Fibroblast of villous mesenchyme (primary cell): ENCODE measurements at regions not wholly inside any gene's neighbourhood (a gene's known extent, or its start where the extent isn't known, plus 50 kb on each side); places are given as distances from the start of the nearest gene placed in this dataset.
"Not testable (repeated sequence)": the region's sequence is repeated elsewhere in the genome, so short reads cannot be mapped to it uniquely, and the experiment has no call there.

ENCODE experiments used
- DNase-seq: peaks from one replicate; pipeline ENCODE4 v3.0.0-alpha.2; 2010; ENCODE audit warnings: low read depth
- H3K4me3 ChIP-seq: 2 replicates; pipeline ENCODE4 v1.5.1; 2011; ENCODE audit warnings: low read depth, mild to moderate bottlenecking, low read length
- CTCF ChIP-seq: IDR thresholded peaks from 2 replicates; pipeline ENCODE4 v1.5.1; 2012; ENCODE audit warnings: low read depth, mild to moderate bottlenecking, low read length; ENCODE audit not compliant: insufficient read depth

GRCh38 chrX:144768540-144768939, 478.8 kb upstream of the SPANXN1 start:
- TF ChIP-seq CTCF = no peak
- no peak overlapping the region for H3K4me3 ChIP-seq
- DNase-seq = no peak

- DNase-seq, H3K4me3 ChIP-seq: not testable (repeated sequence)
Measured at GRCh38 chrX:144783528-144783927, 463.8 kb upstream of the SPANXN1 start.

- DNase-seq = no peak
- no peak overlapping the region for H3K4me3 ChIP-seq
- no peak for TF ChIP-seq CTCF
Measured at GRCh38 chrX:144790148-144790547, 457.2 kb upstream of the SPANXN1 start.

GRCh38 chrX:144791298-144791697, 456.0 kb upstream of the SPANXN1 start:
- no peak overlapping the region for H3K4me3 ChIP-seq
- DNase-seq = no peak
- no peak for TF ChIP-seq CTCF

- H3K4me3 ChIP-seq = no peak overlapping the region
- no peak for DNase-seq
- no peak for TF ChIP-seq CTCF
Measured at GRCh38 chrX:144798972-144799371, 448.3 kb upstream of the SPANXN1 start.

- no peak overlapping the region for H3K4me3 ChIP-seq
- DNase-seq = peak; percentile 44
- TF ChIP-seq CTCF = no peak
Measured at GRCh38 chrX:144801786-144802185, 445.5 kb upstream of the SPANXN1 start.

GRCh38 chrX:144809025-144809424, 438.3 kb upstream of the SPANXN1 start:
- DNase-seq = no peak
- TF ChIP-seq CTCF = no peak
- no peak overlapping the region for H3K4me3 ChIP-seq

- DNase-seq = no peak
- no peak for TF ChIP-seq CTCF
- H3K4me3 ChIP-seq = no peak overlapping the region
Measured at GRCh38 chrX:144810539-144810938, 436.8 kb upstream of the SPANXN1 start.
